ENCODE measurements at regions not wholly inside any gene's neighbourhood (a gene's known extent, or its start where the extent isn't known, plus 50 kb on each side); places are given as distances from the start of the nearest gene placed in this dataset.

DNA sequence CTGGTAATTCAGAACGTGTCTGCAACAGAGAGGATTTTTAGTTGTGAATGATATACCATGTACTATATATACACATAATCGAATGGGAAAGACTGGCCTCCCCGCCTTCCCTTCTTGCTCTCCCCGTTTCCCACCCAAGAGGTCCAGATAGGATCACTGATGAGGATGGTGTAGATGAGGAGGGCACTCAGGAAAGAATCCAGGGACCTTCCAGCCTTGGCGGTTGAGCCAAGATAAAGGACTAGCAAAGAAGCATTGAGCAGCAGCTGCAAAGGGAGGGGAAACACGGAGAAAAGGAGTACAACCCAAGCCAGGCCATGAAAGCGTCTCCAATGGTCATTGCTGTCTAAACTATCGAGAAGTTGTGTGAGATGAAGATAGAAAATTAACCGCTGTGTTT lies 84.0 kb upstream of the EXOC2 start:
- TF ChIP-seq, protein P1, sequence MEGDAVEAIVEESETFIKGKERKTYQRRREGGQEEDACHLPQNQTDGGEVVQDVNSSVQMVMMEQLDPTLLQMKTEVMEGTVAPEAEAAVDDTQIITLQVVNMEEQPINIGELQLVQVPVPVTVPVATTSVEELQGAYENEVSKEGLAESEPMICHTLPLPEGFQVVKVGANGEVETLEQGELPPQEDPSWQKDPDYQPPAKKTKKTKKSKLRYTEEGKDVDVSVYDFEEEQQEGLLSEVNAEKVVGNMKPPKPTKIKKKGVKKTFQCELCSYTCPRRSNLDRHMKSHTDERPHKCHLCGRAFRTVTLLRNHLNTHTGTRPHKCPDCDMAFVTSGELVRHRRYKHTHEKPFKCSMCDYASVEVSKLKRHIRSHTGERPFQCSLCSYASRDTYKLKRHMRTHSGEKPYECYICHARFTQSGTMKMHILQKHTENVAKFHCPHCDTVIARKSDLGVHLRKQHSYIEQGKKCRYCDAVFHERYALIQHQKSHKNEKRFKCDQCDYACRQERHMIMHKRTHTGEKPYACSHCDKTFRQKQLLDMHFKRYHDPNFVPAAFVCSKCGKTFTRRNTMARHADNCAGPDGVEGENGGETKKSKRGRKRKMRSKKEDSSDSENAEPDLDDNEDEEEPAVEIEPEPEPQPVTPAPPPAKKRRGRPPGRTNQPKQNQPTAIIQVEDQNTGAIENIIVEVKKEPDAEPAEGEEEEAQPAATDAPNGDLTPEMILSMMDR (IDR thresholded peaks at IDR 0.05): no peak
- TF ChIP-seq POLR2AphosphoS5 (IDR thresholded peaks at IDR 0.05): no peak
- no peak for TF ChIP-seq POLR2A (IDR thresholded peaks at IDR 0.05)

Measured in breast epithelium (tissue), 3 donors.